ENCODE measurements at regions not wholly inside any gene's neighbourhood (a gene's known extent, or its start where the extent isn't known, plus 50 kb on each side); places are given as distances from the start of the nearest gene placed in this dataset.
"Not testable (repeated sequence)": the region's sequence is repeated elsewhere in the genome, so short reads cannot be mapped to it uniquely, and the experiment has no call there.

DNA sequence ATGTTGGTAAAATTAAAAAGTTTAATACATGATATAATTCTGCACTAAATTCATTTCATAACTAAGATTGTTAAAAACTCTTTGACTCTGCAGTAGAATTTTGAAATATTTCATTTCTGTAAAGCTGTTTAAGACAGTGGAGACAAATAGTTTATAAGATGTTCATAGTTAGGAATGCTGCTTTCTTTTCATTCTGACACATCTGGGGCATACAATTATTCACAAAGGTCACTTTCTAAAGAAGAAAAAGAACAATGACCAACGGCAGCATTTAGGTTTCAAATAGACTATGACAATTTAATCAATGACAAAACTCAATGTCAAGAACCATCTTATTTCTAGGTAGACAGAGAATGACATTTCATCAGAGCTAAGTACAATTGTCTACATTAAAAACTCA is 1422.1 kb downstream of the PCDH9 start:
- DNase-seq (ENCODE audit: low read depth) = peak; percentile 13

DNA sequence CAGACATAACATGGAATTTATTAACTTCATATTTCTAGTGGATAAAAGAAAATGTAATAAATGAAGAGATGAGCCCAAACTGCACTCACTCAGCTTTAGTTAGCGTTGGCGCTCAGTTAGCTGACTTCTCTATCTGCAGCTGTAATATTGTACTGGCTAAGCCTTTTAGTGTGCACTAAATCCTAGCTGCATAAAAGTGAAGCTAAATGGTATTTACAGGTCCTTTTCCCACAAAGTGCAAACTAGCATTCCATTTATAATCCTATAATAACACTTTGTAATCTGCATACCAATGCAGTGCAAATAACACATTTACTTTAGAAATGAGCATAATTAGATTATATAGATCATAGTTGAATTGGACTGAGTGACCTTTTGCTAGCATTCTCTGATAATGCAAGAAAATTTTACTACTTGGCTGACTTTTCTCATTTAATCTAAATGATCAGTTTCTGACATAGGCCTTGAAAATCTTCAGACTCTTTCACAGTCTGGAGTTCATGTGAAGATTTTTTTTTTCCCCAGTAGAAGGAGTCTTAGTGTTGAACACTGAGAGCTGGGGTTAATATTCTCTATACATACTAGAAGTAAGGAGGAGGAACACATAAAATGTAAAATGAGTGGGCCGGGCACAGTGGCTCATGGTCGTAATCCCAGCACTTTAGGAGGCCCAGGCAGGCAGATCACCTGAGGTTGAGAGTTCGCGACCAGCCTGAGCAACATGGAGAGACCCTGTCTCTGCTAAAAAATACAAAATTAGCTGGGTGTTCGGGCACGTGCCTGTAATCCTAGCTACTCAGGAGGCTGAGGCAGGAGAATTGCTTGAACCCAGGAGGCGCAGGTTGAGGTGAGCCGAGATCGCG is 1426.4 kb downstream of the PCDH9 start:
- no peak for DNase-seq (ENCODE audit: low read depth)

DNA sequence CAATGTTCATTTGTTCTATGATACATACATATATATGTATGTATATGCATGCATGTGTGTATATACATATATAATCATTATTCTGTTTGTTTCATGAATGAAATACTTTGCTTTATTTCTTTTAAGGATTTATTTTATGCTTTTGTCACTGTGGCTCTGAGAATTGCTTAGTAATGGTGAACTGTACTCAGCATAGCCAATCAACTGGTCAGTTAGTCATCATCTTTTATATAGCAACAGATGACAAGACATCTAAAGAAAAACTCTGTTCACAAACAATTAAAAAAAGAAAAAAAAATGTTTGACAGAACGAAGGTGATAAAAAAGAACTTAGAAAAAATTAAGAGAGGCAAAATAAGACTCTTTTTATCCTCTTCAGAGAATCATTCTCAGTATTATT is 1440.3 kb downstream of the PCDH9 start:
- peak; percentile 12 for DNase-seq (ENCODE audit: low read depth)

DNA sequence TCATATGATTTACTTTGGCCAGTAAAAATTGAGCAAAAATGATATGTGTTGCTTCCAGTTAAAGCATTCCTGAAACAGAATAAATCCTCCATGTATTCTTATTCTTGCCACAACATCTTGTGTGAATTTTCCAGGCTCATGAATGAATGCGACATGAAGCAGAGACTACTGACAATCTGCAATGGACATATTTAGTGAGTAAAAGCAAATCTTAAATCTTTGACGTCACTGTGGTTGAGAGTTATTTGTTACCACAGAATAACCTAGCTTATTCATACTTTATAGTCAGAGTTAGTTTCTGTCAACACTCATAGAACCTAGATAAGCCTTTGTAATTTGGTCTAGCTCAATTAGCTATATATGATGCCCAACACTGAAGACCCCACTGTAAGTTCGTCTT is 1443.1 kb downstream of the PCDH9 start:
- no peak for DNase-seq (ENCODE audit: low read depth)

DNA sequence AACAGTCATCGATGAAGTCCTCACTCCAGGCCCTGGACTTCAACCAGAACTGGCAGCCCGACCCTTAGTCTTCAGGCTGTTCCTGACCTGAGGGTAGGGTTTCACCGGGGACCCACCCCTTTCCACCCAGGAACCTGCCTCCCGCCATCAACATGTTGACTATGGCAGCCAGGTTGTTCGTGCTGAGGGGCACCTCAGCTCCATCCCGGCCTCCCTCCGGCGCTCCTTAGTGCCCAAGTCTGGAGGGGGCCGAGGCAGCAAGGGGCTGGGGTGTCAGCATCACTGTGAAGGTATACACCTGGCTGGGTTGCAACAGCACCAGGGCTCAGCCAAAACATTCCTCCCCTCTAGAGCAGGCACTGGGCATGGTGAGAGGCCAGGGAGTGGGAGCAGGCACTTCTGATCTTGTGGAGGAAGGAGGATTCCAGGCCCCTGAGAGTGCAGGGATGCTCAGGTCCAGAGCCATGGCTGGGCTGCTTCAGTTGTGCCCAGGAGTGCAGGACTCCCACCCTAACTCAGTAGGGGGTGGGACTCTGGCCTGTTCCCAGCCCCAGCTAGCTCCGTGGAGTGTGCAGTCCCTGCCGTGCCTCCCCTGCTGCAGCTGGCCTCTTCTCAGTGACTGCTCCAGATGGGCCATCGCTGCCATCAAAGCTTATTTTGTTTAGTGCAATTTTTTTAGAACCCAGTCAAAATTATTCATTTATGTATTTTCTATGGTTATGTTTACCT is 1445.9 kb downstream of the PCDH9 start:
- DNase-seq (ENCODE audit: low read depth) = no peak

DNA sequence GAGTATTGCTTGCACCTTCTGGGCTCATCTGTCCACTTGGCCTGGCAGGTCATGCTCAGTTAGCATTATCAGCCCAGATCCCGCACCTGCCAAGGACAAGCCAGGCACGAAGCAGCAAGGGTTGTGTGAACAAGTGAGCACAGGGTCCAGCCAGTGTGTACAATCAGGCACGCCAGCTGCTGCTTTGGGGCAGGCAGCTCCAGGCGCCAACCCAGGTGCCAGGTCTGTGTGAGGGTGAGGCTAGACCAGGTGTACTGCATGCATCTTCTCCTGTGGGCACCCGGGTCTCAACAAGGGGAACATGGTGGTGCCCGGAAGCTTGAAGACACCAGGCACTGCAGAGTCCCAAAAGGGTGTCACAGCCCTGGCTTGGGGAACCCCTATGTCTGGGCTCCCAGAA is 1446.8 kb downstream of the PCDH9 start:
- DNase-seq (ENCODE audit: low read depth) = no peak

DNA sequence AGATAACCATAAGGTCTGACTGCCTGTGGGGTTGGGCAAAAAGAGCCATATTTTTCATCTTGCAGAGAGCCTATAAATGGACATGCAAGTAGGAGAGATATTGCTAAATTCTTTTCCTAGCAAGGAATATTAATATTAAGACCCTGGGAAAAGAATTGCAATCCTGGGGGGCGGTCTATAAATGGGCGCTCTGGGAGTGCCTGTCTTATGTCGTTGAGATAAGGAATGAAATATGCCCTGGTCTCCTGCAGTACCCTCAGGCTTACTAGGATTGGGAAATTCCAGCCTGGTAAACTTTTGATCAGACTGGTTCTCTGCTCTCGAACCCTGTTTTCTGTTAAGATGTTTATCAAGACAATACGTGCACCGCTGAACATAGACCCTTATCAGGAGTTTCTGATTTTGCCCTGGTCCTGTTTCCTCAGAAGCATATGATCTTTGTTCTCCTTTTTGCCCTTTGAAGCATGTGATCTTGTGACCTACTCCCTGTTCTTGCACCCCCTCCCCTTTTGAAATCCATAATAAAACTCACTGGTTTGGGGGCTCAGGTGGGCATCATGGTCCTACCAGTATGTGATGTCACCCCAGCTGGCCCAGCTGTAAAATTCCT is 1458.3 kb downstream of the PCDH9 start:
- not testable (repeated sequence) for DNase-seq (ENCODE audit: low read depth)

DNA sequence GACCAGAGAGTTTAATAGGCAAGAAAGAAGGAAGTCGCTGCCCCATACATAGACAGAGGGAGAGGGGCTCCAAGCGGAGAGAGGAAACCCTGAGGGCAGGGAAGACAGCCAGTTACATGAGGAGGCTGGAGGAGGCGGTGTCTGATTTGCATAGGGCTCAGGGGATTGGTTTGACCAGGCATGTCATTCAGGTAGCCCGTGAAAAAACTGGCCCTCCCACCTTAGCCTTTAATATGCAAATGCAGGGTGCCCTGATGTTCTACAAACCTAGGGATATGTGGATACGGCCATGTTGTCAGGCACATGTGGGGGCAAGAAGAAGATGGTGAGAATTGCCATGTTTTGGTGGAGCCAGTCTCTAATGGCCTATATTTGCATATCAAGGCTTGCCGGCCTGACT is 1461.6 kb downstream of the PCDH9 start:
- DNase-seq (ENCODE audit: low read depth) = no peak

DNA sequence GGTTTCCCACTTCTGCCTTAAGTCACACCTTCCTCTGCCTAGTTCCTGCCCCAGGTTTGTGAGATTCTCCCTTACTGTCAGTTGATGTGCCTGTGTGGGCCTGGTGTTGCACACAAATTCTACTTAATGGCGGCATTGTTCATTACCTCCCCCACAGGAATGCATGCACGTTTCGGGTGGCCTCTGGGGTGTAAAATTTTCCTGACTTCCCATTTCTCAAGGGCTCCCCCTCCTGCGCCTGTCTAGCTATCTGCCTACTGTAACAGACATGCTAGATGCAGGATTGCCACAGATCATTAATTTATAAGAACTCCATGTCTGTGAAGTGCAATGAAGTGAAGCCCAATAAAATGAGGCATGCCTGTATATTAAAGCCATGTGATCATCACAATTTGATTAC is 1466.3 kb downstream of the PCDH9 start:
- no peak for DNase-seq (ENCODE audit: low read depth)

DNA sequence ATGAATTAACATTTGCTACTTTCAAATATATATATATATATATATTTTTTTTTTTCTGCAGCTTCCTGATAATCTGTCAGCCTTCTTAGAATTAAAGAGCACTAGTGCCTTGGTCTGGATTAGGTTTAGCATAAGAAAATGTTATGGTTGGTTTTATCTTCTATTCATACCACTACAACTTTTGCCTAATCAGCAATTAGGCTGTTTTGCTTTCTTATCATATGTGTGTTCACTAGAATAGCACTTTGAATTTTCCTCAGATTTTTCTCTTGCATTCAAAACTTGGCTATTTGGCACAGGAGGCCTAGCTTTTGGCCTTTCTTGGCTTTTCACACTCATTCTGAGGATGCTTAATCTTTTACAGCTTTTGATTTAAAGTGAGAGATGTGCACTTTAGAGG is 1468.1 kb downstream of the PCDH9 start:
- DNase-seq (ENCODE audit: low read depth) = no peak

DNA sequence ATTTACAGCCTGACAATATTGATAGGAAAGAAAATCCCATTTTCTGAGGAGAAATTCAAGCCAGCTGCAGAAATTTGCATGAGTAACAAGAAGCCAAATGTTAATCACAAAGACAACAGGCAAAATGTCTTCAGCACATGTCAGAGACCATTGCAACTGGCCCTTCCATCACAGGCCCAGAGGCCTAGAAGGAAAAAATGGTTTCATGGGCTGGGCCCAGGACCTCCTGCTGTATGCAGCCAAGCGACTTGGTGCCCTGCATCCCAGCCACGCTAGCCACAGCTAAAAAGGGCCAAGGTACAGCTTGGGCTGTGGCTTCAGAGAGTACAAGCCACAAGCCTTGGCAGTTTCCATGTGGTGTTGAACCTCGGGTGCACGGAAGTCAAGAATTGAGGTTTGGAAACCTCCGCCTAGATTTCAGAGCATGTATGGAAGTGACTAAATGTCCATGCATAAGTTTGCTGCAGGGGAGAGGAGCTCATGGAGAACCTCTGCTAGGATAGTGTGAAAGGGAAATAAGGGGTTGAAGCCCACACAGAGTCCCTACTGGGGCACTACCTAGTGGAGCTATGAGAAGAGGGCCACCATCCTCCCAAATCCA is 1474.0 kb downstream of the PCDH9 start:
- no peak for DNase-seq (ENCODE audit: low read depth)

DNA sequence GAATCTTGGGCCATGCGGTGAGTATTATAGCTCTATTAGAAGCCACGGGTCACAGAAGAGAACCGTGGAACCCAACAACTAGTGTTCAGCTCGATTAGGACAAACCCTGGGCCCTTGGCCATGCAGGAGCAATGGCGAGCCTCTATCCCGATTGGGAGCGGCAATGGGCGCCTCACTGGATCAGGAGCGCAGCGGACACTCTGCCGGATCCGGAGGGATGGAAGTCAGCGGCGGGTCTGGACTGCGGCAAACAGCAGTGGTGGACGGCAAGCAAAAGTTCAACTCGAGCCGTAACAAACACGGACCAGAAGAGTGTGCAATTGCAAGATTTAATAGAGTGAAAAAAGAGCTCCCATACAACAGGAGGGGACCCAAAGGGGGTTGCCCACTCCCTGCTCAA is 1481.9 kb downstream of the PCDH9 start:
- DNase-seq (ENCODE audit: low read depth) = no peak

DNA sequence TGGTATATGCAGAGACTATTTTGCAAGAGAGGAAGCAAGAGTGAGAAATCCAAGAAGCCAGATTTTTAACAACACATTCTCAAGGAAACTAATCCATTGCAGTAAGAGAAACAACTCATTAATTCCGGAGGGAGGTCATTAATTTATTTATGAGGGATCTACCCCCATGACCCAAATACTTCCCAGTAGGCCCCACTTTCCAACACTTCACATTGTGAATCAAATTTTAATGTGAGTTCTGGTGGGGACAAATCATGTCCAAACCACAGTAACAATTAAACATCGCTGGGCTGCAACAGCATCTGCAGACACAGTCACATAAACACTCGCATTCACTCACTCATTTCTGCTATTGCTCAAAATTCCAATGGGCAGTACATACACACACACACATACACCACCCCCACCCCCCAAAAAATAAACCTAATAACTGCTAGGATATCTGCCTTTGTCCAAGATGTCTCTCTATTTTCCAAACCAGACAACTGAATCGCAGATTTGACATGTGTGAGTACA is 1483.7 kb downstream of the PCDH9 start:
- no peak for DNase-seq (ENCODE audit: low read depth)

DNA sequence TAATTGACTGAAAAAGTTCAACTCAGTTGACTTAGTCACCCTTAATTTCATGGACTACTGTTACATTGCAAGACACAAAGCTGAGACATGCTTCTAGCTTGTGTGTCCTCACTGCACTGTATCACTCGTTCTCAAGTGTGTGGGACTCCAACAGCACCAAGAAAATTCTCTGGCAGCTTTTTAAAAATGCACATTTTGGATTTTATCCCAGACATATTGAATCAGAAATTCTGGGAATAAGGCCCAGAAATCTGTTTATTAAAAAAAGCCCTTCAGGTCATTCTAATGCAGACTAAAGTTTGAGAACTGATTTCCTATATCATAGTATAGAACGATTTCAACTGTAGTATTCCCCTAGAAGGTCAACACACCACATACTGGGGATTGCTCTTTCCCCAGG is 1485.3 kb downstream of the PCDH9 start:
- peak; percentile 88 for DNase-seq (ENCODE audit: low read depth)

DNA sequence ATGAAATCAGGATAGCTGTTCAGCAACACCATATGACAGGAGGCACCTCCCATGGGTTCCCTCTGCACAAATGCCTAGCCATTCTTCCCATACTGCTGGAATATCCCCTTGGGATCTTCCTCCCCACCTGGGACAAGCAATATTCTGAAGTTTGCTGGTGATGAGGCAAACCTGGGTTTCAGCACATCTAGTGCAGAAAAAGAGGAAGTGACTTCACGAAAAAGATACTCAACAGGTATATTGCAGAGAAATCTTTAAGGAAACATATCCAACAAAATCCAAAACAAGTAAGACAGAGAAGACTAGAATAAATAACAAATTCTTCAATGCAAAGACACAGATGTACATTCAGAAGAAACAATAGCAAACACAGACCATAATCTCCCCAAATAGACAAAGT is 1497.0 kb downstream of the PCDH9 start:
- no peak for DNase-seq (ENCODE audit: low read depth)

DNA sequence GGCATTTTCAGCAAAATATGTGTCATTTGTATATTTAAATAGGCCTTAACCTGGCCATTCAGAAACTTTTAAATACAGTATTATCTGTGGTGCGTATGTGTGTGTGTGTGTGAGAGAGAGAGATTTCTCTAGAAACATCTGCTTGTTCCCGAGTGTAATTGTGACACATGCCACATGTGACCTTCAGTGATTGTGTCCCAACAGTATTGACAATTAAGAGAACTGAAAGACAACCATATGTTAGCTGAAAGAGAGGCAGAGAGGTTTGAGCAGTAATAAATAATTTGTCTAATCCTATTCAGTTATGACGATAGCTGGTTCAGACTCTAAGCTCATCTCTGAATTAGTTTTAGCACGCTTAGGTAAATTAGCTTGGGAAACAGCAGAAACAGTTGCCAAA is 1503.1 kb downstream of the PCDH9 start:
- no peak for DNase-seq (ENCODE audit: low read depth)

DNA sequence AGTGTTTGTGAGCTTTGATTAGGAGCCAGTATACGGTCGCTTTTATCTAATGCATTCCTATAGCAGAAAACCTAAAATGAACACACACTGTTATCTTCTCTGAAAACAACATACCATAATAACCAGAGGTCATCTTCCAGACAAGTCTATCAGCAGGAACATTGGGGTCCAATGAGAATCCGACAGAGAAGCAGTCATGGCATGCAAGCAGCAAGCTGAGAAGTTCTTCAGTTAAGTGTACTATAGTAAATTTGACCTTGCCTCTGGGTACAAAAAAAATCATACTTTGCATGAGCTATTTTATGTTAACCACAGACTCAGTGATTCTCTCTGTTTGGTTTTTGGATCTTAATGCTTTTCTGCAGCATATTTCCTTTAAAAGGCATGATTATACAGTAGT is 1505.1 kb downstream of the PCDH9 start:
- no peak for DNase-seq (ENCODE audit: low read depth)

DNA sequence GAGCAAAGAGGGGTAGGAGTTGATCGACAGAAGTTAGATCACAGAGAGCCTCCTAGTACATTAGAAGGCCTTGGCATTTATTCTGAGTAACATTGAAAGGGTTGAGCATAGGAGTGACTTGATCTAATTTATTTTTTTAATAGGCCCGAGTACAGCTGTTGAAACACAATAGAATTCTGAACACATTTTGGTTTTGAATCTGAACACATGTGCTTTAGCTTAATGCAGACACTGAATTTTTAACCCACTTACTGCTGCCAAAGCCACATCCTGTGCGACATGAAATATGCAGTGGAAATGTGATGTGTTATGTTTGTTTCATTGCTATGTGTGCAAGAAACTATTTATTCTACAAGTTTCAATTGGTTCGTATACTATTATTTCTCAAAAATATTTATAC is 1505.9 kb downstream of the PCDH9 start:
- peak; percentile 88 for DNase-seq (ENCODE audit: low read depth)

DNA sequence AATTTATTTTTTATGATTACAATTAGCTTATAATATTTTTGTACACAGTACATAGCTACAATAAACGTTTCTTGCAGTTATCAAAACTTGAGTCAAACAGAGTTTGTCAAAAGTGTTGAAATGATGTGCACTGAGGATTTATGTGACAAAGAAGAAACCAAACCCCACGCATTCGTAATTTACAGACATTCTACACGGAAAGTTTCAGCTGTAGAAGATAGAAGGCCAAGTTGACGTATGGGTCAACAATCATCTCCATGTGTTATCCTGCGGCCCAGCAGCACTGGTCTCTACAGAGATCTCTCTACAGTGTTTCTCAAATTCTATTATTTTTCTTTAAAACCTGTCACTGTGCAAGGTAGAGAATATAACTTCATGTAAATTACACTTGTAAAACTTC is 1507.6 kb downstream of the PCDH9 start:
- DNase-seq (ENCODE audit: low read depth) = no peak

DNA sequence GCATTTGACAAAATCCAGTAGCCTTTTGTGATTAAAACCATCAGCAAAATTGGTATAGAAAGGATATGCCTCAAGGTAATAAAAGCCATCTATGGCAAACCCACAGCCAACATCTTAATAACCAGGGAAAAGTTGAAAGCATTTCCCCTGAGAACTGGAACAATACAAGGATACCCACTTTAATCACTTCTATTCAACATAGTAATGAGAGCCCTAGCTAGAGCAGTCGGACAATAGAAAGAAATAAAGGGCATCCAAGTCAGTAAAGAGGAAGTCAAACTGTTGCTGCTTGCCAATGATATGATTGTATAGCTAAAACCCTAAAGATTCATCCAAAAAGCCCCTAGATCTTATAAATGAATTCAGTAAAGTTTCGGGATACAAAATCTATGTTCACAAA is 1510.3 kb downstream of the PCDH9 start:
- DNase-seq (ENCODE audit: low read depth) = no peak

DNA sequence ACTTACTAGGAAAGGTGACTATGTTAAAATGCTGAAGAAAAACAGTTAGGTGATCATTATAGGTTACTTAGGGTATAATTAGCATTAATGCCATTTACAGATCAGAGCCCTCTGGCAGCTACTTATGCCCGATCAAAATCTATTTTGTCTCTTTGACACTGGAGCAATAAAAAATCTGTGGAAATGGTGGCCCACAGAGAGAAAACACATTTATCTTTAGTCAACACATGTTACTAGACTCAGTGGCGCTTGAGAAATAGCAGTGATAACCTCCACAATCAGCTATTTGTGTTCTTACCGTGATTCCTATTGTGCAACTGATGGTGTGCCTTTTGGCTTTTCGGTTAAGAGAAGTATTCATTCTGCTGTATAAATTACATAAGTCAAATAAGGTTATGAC is 1519.6 kb downstream of the PCDH9 start:
- DNase-seq (ENCODE audit: low read depth) = no peak

DNA sequence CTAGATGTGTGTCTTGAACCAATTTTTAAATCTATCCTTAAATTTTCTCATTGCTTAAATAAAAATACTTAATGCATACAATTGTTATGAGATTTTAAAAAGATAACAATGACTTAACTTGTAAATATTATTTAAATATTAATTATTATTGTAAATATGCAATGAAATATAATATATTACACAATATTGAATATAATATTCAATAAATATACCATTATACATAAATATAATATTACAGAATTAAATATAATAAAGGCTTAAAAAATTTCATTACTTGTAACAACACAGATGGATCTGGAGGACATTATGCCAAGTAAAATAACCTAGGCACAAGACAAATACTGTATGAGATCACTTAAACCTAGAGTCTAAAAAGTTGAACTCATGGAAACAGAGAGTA is 1532.3 kb downstream of the PCDH9 start:
- no peak for DNase-seq (ENCODE audit: low read depth)

DNA sequence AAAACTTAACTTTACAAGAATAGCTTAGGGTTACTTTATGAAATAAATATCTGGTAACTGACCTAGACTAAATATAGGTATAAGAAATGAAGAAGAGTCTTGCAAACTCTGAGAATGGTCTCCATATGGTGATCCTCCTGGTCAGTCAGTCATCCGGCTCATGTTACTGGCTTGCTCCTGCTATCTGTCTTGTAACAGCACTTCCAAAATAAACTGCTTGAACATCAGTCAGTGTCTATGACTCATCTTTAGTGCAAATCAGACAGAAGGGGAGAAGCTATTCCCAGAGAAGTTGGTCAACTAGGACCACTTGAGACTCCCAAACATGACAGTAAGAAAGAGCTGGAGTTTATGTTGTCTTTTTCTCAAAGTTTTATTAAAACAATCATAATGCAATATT is 1550.9 kb downstream of the PCDH9 start:
- peak; percentile 8 for DNase-seq (ENCODE audit: low read depth)
